ENCODE measurements at regions not wholly inside any gene's neighbourhood (a gene's known extent, or its start where the extent isn't known, plus 50 kb on each side); places are given as distances from the start of the nearest gene placed in this dataset.

DNA sequence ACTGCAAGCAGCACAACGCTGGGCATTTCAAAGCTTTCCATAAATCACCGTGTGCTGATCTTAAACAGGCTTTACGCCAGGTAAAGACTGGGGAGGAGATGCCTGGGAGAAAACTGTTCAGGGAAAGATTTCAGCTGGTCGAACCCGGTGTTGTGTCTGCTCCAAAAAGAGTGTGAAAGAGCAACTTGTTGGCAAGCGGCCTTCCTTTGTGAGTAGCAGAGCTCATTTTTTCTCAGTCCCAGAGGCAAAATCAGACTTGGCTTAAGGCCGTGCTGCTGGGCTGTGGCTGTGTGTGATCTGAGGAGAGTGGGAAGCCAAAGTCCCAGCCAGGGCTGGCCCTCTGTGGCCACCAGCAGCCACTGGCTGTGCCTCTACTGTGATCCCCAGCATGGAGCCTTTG, 75.7 kb upstream of the E2F8 start:
- TF ChIP-seq EZH2phosphoT487 (IDR thresholded peaks at IDR 0.05; ENCODE audit: borderline replicate concordance, low read length): no peak
- TF ChIP-seq, protein P1, sequence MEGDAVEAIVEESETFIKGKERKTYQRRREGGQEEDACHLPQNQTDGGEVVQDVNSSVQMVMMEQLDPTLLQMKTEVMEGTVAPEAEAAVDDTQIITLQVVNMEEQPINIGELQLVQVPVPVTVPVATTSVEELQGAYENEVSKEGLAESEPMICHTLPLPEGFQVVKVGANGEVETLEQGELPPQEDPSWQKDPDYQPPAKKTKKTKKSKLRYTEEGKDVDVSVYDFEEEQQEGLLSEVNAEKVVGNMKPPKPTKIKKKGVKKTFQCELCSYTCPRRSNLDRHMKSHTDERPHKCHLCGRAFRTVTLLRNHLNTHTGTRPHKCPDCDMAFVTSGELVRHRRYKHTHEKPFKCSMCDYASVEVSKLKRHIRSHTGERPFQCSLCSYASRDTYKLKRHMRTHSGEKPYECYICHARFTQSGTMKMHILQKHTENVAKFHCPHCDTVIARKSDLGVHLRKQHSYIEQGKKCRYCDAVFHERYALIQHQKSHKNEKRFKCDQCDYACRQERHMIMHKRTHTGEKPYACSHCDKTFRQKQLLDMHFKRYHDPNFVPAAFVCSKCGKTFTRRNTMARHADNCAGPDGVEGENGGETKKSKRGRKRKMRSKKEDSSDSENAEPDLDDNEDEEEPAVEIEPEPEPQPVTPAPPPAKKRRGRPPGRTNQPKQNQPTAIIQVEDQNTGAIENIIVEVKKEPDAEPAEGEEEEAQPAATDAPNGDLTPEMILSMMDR (IDR thresholded peaks at IDR 0.05; ENCODE audit: low read depth, low read length, poor library complexity, severe bottlenecking): no peak
